CD14-positive monocyte (primary cell): ENCODE measurements at regions not wholly inside any gene's neighbourhood (a gene's known extent, or its start where the extent isn't known, plus 50 kb on each side); places are given as distances from the start of the nearest gene placed in this dataset.

ENCODE experiments used
- DNase-seq, 3 donors: peaks; one replicate each; pipeline ENCODE4 v3.0.0-alpha.2; 2011 to 2022
- H2AFZ ChIP-seq: 2 replicates; pipeline ENCODE4 v1.6.0; 2012; ENCODE audit warnings: mild to moderate bottlenecking, low read depth, low read length, inconsistent platforms; ENCODE audit not compliant: insufficient read depth, poor library complexity, severe bottlenecking
- H3K27ac ChIP-seq, 2 donors: 1 replicate in 1 of 2; 2 replicates in 1 of 2; pipeline ENCODE4 v1.5.1; 2012 to 2013; ENCODE audit warnings: low read length in 2 of 2, control low read depth in 1 of 2, inconsistent platforms in 1 of 2, low read depth in 1 of 2, mild to moderate bottlenecking in 1 of 2
- H3K27me3 ChIP-seq, 2 donors: one replicate each; pipeline versions ENCODE4 v1.6.0 to v1.6.1; 2011 to 2013; ENCODE audit warnings: low read length in 2 of 2; ENCODE audit not compliant: control insufficient read depth in 2 of 2, insufficient read depth in 2 of 2
- H3K36me3 ChIP-seq, 2 donors: replicated peaks in 1 of 2; 1 replicate in 1 of 2; 2 replicates in 1 of 2; pipeline versions ENCODE4 v1.5.1 to v1.6.1; 2012 to 2013; ENCODE audit warnings: low read length in 2 of 2, control low read depth in 1 of 2, inconsistent platforms in 1 of 2, mild to moderate bottlenecking in 1 of 2; ENCODE audit not compliant: insufficient read depth in 2 of 2, control insufficient read depth in 1 of 2
- H3K4me1 ChIP-seq, 2 donors: 1 replicate in 1 of 2; 2 replicates in 1 of 2; pipeline versions ENCODE4 v1.5.1 to v1.6.1; 2012 to 2013; ENCODE audit warnings: low read length in 2 of 2, control low read depth in 1 of 2, inconsistent platforms in 1 of 2, mild to moderate bottlenecking in 1 of 2, moderate library complexity in 1 of 2; ENCODE audit not compliant: insufficient read depth in 2 of 2, control insufficient read depth in 1 of 2
- H3K4me2 ChIP-seq: replicated peaks from 2 replicates; pipeline ENCODE3; 2012; ENCODE audit warnings: low read length, moderate library complexity, mild to moderate bottlenecking; ENCODE audit not compliant: poor library complexity, severe bottlenecking; ENCODE audit errors: extremely low read depth
- H3K4me3 ChIP-seq, 3 experiments: fragments of 200-600 bp in 1 of 3; sonication (generic) in 1 of 3; replicated peaks in 1 of 3; 1 replicate in 2 of 3; 2 replicates in 1 of 3; pipeline ENCODE4 v1.5.1; 2011 to 2013; ENCODE audit warnings: low read length in 3 of 3, mild to moderate bottlenecking in 3 of 3, control low read depth in 2 of 3, low read depth in 2 of 3, inconsistent platforms in 1 of 3, moderate library complexity in 1 of 3
- H3K79me2 ChIP-seq: 2 replicates; pipeline ENCODE4 v1.6.0; 2012; ENCODE audit warnings: mild to moderate bottlenecking, control low read depth, inconsistent platforms, low read length, moderate library complexity; ENCODE audit not compliant: insufficient read depth
- H3K9ac ChIP-seq: 2 replicates; pipeline ENCODE4 v1.6.0; 2017; ENCODE audit warnings: low read length, mild to moderate bottlenecking; ENCODE audit not compliant: insufficient read depth, poor library complexity, severe bottlenecking
- H3K9me3 ChIP-seq, 2 donors: replicated peaks in 1 of 2; 1 replicate in 1 of 2; 2 replicates in 1 of 2; pipeline versions ENCODE4 v1.5.1 to v1.6.1; 2012 to 2013; ENCODE audit warnings: low read length in 2 of 2, control low read depth in 1 of 2; ENCODE audit not compliant: control insufficient read depth in 1 of 2, insufficient read depth in 1 of 2
- H4K20me1 ChIP-seq: 2 replicates; pipeline ENCODE4 v1.6.0; 2012; ENCODE audit warnings: mild to moderate bottlenecking, low read length, control low read depth, moderate library complexity; ENCODE audit not compliant: insufficient read depth
- H3K27ac Mint-ChIP-seq, 7 donors: one replicate each; pipeline ENCODE4 v1.8.0; 2020; ENCODE audit warnings: mild to moderate bottlenecking in 7 of 7, mixed read lengths in 7 of 7, moderate library complexity in 6 of 7, inconsistent platforms in 2 of 7
- H3K27me3 Mint-ChIP-seq, 3 donors: one replicate each; pipeline ENCODE4 v1.8.0; 2021 to 2022; ENCODE audit warnings: low read depth in 3 of 3, mild to moderate bottlenecking in 3 of 3, mixed read lengths in 3 of 3, moderate library complexity in 3 of 3, inconsistent platforms in 1 of 3
- H3K36me3 Mint-ChIP-seq, 2 donors: one replicate each; pipeline ENCODE4 v1.8.0; 2020; ENCODE audit warnings: mixed read lengths in 2 of 2, inconsistent platforms in 1 of 2, mild to moderate bottlenecking in 1 of 2
- H3K4me1 Mint-ChIP-seq: one replicate; pipeline ENCODE4 v1.8.0; 2020; ENCODE audit warnings: mild to moderate bottlenecking, mixed read lengths
- H3K4me3 Mint-ChIP-seq, 2 donors: one replicate each; pipeline ENCODE4 v1.8.0; 2020; ENCODE audit warnings: mild to moderate bottlenecking in 2 of 2, mixed read lengths in 2 of 2, moderate library complexity in 1 of 2
- H3K9me3 Mint-ChIP-seq, 7 donors: one replicate each; pipeline ENCODE4 v1.8.0; 2020 to 2022; ENCODE audit warnings: mixed read lengths in 7 of 7, mild to moderate bottlenecking in 6 of 7, moderate library complexity in 6 of 7, inconsistent platforms in 2 of 7
- WGBS: methylation state at CpG from one replicate; pipeline ENCODE4 v1.1.5; 2013; ENCODE audit warnings: missing lambda C conversion rate; ENCODE audit not compliant: insufficient coverage; 5-methylcytosine and 5-hydroxymethylcytosine counted together
- intact Hi-C, 2 donors: fragments of 100-400 bp; cut with micrococcal nuclease; formaldehyde crosslinking; loops; one replicate each; pipeline versions ENCODE4 v1.15.0 to v1.15.1; 2023
- TF ChIP-seq, protein P1 (sequence below): fragments of 200-600 bp; IDR thresholded peaks from one replicate; pipeline ENCODE4 v1.8.0; 2022; ENCODE audit warnings: antibody characterized with exemption, mild to moderate bottlenecking

DNA sequence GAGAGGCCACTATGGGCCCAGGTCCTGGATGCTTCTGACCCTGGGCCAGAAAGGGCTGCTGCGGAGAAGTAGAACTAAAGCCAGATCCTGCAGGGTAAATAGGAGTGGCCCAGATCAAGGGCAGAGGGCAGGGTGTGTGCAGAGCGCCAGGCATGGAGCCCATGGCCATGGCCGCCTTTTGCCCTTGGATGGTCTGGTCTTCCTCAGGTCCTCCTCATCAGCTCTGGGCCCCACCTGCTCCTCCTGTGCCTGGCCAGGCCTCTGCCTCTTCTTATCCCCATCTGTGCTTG is 277.6 kb downstream of the BRD1 start:
- Histone ChIP-seq H3K9me3 (peaks cover 27 to 75% of the 10 kb centered on the region in 2 donors), H3K27me3 (no peaks in the 10 kb centered on the region), H3K4me3 (no peak overlapping the region), H3K27ac (no peak overlapping the region), H3K36me3 (no peaks in the 10 kb centered on the region), H3K79me2 (no peaks in the 10 kb centered on the region), H4K20me1 (no peaks in the 10 kb centered on the region), H3K4me1 (no peaks in the 10 kb centered on the region), H2AFZ (no peak overlapping the region), H3K9ac (no peak overlapping the region), H3K4me2 (no peak overlapping the region)
- intact Hi-C loops = no loop called here
- no peak overlapping the region for H3K27ac Mint-ChIP-seq
- WGBS = 100% methylated on average over 3 of the region's 3 CpGs
- DNase-seq = no peak
- no peak overlapping the region for H3K4me3 Mint-ChIP-seq
- H3K27me3 Mint-ChIP-seq = peaks cover 0 to 5% (median 0%) of the 10 kb centered on the region in 3 donors
- H3K9me3 Mint-ChIP-seq = peaks cover 30 to 53% (median 38%) of the 10 kb centered on the region in 7 donors
- no peaks in the 10 kb centered on the region for H3K4me1 Mint-ChIP-seq
- TF ChIP-seq, protein P1, sequence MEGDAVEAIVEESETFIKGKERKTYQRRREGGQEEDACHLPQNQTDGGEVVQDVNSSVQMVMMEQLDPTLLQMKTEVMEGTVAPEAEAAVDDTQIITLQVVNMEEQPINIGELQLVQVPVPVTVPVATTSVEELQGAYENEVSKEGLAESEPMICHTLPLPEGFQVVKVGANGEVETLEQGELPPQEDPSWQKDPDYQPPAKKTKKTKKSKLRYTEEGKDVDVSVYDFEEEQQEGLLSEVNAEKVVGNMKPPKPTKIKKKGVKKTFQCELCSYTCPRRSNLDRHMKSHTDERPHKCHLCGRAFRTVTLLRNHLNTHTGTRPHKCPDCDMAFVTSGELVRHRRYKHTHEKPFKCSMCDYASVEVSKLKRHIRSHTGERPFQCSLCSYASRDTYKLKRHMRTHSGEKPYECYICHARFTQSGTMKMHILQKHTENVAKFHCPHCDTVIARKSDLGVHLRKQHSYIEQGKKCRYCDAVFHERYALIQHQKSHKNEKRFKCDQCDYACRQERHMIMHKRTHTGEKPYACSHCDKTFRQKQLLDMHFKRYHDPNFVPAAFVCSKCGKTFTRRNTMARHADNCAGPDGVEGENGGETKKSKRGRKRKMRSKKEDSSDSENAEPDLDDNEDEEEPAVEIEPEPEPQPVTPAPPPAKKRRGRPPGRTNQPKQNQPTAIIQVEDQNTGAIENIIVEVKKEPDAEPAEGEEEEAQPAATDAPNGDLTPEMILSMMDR = no peak
- peaks cover 9 to 13% of the 10 kb centered on the region in 2 donors for H3K36me3 Mint-ChIP-seq

DNA sequence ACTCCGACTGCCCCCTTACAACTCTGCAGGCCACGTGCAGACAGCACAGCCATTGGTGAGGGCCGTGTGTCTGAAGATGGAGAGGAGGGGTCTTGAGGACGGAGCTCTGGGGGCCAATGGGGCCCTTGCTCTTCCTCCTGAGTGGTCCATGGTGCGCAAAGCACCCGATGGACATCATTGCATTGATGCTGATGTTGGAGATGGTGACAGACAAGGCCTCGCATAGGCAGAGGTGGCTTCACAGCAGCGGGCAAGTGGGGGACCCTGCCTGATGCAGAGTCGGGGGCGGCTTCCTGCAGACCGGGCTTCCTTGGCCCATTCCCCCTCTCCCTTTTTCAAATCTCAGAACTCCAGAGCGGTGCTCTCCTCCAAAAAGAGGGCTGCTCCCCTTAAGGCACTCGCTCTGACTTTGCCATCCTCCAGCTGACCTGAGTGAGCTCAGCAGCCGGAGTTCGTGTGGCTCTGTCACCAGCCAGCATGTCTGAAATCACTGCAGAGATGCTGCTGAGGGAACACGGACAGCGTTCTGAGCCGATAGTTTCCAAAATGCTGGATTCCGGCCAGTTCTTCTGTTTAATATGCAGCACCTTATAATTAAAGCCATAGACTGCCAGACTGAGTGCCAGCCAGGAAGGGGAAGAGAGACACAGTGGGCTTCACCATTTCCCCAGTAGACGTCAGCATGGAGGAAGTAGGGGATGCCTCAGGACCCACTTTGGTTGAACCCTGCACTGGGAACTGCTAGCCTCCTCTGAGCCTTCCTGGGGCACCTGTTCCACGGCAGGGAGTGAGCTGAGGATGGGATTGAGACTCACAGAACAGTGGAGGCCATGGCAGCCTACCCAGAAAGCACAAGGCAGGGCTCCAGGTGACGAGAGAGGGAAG is 278.2 kb downstream of the BRD1 start:
- Mint-ChIP-seq H3K4me1 (no peaks in the 10 kb centered on the region), H3K36me3 (peaks cover 9 to 13% of the 10 kb centered on the region in 2 donors)
- H3K4me2 ChIP-seq = no peak overlapping the region

More for the DNA sequence above, 278.2 kb downstream of the BRD1 start:
- Histone ChIP-seq H3K9me3 (peaks cover 26 to 70% of the 10 kb centered on the region in 2 donors), H3K79me2 (no peaks in the 10 kb centered on the region), H3K36me3 (no peaks in the 10 kb centered on the region), H4K20me1 (no peaks in the 10 kb centered on the region), H3K9ac (no peak overlapping the region), H3K4me1 (no peaks in the 10 kb centered on the region), H3K27me3 (no peaks in the 10 kb centered on the region), H3K27ac (no peak overlapping the region), H2AFZ (no peak overlapping the region), H3K4me3 (no peak overlapping the region)
- peaks cover 30 to 53% (median 38%) of the 10 kb centered on the region in 7 donors for H3K9me3 Mint-ChIP-seq
- no peak overlapping the region for H3K27ac Mint-ChIP-seq
- peaks cover 0 to 5% (median 0%) of the 10 kb centered on the region in 3 donors for H3K27me3 Mint-ChIP-seq
- TF ChIP-seq, protein P1 = no peak
- intact Hi-C loops = no loop called here
- 91% methylated on average over 20 of the region's 22 CpGs for WGBS
- H3K4me3 Mint-ChIP-seq = no peak overlapping the region
- no peak for DNase-seq
